Calu3 (cell line): ENCODE measurements at regions not wholly inside any gene's neighbourhood (a gene's known extent, or its start where the extent isn't known, plus 50 kb on each side); places are given as distances from the start of the nearest gene placed in this dataset.

ENCODE experiments used
- BruUV-seq: library from RNA; stranded (reverse); fragments of 400-500 nt; replicated peaks from 2 replicates; lab custom pipeline; 2021; lab: Mats Ljungman, UMichigan
- CTCF ChIA-PET: fragments of 300-600 bp; sonication (Branson Sonifier 250); formaldehyde crosslinking; loops from one replicate; lab custom pipeline; 2022; ENCODE audit warnings: antibody characterized with exemption; lab: Charles Lee
- DNase-seq: peaks from one replicate; pipeline ENCODE4 v3.0.0; 2022
- H3K27ac Mint-ChIP-seq: one replicate; pipeline ENCODE4 v1.8.0; 2022; ENCODE audit warnings: mixed read lengths; ENCODE audit not compliant: unreplicated experiment
- H3K27me3 Mint-ChIP-seq: one replicate; pipeline ENCODE4 v1.8.0; 2022; ENCODE audit warnings: mixed read lengths; ENCODE audit not compliant: unreplicated experiment
- H3K36me3 Mint-ChIP-seq: one replicate; pipeline ENCODE4 v1.8.0; 2022; ENCODE audit warnings: mild to moderate bottlenecking, moderate library complexity, mixed read lengths; ENCODE audit not compliant: insufficient read depth, unreplicated experiment
- H3K4me1 Mint-ChIP-seq: one replicate; pipeline ENCODE4 v1.8.0; 2022; ENCODE audit warnings: mild to moderate bottlenecking, low read depth, mixed read lengths; ENCODE audit not compliant: unreplicated experiment
- H3K4me3 Mint-ChIP-seq: one replicate; pipeline ENCODE4 v1.8.0; 2022; ENCODE audit warnings: mild to moderate bottlenecking, low read depth, moderate library complexity, mixed read lengths; ENCODE audit not compliant: unreplicated experiment
- H3K9me3 Mint-ChIP-seq: one replicate; pipeline ENCODE4 v1.8.0; 2022; ENCODE audit warnings: low read depth, mixed read lengths; ENCODE audit not compliant: unreplicated experiment
- intact Hi-C: fragments of 100-400 bp; cut with micrococcal nuclease; formaldehyde crosslinking; loops from one replicate; pipeline ENCODE4 v1.10.0; 2022; ENCODE audit not compliant: unreplicated experiment
- TF ChIP-seq, protein P1 (sequence below): fragments of 200-600 bp; IDR thresholded peaks from one replicate; pipeline ENCODE4 v1.8.0; 2022; ENCODE audit warnings: antibody characterized with exemption; ENCODE audit not compliant: unreplicated experiment

DNA sequence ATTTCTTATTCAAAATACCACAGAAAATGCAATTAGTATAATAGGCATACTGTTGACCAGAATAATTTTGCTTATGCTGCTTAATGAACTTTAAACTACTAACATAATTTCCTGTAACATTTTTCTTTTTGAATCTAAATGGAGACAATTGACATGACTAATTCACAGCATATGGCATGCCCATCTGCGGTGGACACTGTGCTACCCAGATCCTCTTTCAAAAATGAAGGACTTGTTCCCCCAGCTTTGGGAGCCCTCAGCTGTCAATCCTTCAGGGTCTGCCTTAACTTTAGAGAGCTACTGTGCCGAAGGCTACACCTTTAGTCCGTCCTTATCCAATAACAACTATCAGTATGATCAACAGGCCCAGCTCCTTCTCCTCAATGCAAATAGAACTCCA is 789.0 kb downstream of the PLA2G4A start:
- TF ChIP-seq, protein P1, sequence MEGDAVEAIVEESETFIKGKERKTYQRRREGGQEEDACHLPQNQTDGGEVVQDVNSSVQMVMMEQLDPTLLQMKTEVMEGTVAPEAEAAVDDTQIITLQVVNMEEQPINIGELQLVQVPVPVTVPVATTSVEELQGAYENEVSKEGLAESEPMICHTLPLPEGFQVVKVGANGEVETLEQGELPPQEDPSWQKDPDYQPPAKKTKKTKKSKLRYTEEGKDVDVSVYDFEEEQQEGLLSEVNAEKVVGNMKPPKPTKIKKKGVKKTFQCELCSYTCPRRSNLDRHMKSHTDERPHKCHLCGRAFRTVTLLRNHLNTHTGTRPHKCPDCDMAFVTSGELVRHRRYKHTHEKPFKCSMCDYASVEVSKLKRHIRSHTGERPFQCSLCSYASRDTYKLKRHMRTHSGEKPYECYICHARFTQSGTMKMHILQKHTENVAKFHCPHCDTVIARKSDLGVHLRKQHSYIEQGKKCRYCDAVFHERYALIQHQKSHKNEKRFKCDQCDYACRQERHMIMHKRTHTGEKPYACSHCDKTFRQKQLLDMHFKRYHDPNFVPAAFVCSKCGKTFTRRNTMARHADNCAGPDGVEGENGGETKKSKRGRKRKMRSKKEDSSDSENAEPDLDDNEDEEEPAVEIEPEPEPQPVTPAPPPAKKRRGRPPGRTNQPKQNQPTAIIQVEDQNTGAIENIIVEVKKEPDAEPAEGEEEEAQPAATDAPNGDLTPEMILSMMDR, result no peak
- no peaks in the 10 kb centered on the region for H3K4me1 Mint-ChIP-seq
- DNase-seq, result no peak
- intact Hi-C loops, result no loop called here
- BruUV-seq, result no TSS peak
- no peak overlapping the region for H3K4me3 Mint-ChIP-seq
- no peaks in the 10 kb centered on the region for H3K36me3 Mint-ChIP-seq
- H3K9me3 Mint-ChIP-seq, result peaks cover 8% of the 10 kb centered on the region
- H3K27me3 Mint-ChIP-seq, result no peaks in the 10 kb centered on the region
- H3K27ac Mint-ChIP-seq, result no peak overlapping the region
- CTCF ChIA-PET, result no interaction called here

DNA sequence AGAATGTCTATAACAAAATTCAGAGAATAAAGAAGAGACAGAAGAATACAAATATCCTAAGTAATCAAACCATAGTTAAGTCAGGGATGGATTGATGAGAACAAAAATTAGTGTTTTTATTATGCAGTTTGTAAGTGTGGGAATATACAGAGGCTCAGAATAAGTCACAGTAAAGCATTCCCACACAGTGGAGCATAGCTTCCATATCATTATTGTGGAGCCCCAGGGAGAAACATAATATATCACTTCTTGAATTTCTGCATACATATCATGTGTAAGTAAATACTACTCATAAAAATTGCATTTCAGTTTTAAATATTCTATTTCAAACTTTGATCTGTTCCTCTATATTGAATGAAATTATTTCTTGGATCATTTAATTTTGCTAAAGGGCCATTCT is 790.4 kb downstream of the PLA2G4A start:
- BruUV-seq, result no TSS peak
- Mint-ChIP-seq H3K4me1 (no peaks in the 10 kb centered on the region), H3K27ac (no peak overlapping the region), H3K4me3 (no peak overlapping the region), H3K9me3 (peaks cover 8% of the 10 kb centered on the region), H3K36me3 (no peaks in the 10 kb centered on the region), H3K27me3 (no peaks in the 10 kb centered on the region)
- intact Hi-C loops, result no loop called here
- CTCF ChIA-PET, result no interaction called here
- no peak for DNase-seq
- TF ChIP-seq, protein P1, result no peak

DNA sequence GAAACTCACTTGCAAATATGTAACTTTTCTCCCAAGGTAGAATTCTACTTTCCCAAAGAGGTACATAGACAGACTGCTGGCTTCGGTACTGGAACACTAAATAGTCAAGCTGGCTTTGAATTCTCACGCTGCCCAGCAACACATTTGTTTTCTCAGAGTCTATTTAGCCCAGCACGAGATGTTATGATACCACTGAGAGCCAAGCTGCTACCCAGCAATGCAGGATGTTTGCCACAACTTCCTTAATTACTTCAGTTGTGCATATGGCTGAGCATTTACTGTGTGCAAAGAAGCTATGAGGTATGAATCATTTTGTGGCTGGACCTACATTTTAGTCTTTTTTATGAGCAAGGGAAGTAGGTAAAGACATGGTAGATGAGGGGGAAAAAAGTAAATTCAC is 793.2 kb downstream of the PLA2G4A start:
- Mint-ChIP-seq H3K27ac (no peak overlapping the region), H3K36me3 (no peaks in the 10 kb centered on the region), H3K9me3 (peaks cover 6% of the 10 kb centered on the region), H3K4me3 (no peak overlapping the region), H3K4me1 (peaks cover 17% of the 10 kb centered on the region), H3K27me3 (no peaks in the 10 kb centered on the region)
- TF ChIP-seq, protein P1, result no peak
- intact Hi-C loops, result no loop called here
- no TSS peak for BruUV-seq
- CTCF ChIA-PET, result no interaction called here
- no peak for DNase-seq

DNA sequence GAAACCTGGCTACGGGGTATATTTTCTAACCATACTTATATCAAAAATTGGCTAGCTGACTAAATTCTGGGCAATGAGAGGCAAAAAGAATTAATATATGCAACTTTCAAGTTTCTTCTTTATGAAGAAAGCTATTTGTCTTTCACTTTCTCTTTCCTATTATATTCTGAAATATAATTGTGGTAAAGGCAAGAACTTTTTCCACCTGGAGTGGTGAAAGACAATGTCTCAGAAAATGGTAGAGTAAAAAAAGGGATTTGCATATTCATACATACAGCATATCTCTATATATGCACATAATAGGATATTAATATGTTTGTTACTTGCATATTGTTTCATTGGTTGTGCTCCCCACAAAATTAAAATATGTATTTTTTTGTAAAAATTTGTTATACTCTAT is 793.8 kb downstream of the PLA2G4A start:
- intact Hi-C loops, result no loop called here
- TF ChIP-seq, protein P1, result no peak

More for the DNA sequence above, 793.8 kb downstream of the PLA2G4A start:
- Mint-ChIP-seq H3K4me3 (no peak overlapping the region), H3K9me3 (peaks cover 6% of the 10 kb centered on the region), H3K4me1 (peaks cover 17% of the 10 kb centered on the region), H3K27me3 (no peaks in the 10 kb centered on the region), H3K27ac (no peak overlapping the region), H3K36me3 (no peaks in the 10 kb centered on the region)
- CTCF ChIA-PET, result no interaction called here
- DNase-seq, result no peak
- no TSS peak for BruUV-seq
